Inferior parietal cortex (tissue), 1 donor: ENCODE measurements at regions not wholly inside any gene's neighbourhood (a gene's known extent, or its start where the extent isn't known, plus 50 kb on each side); places are given as distances from the start of the nearest gene placed in this dataset.

Experiments used
- DNase-seq: peaks from one replicate; pipeline ENCODE4 v3.0.0-alpha.2; 2016; ENCODE audit errors: extremely low spot score

- DNase-seq, result no peak
Observed at GRCh38 chr2:47236503-47237215, 60.3 kb upstream of the CALM2 start.

GRCh38 chr2:47235132-47235531 lies 58.8 kb upstream of the CALM2 start:
- DNase-seq, result no peak

- no peak for DNase-seq
Observed at GRCh38 chr2:47234456-47234855, 58.1 kb upstream of the CALM2 start.

GRCh38 chr2:47232738-47233415 lies 56.6 kb upstream of the CALM2 start:
- DNase-seq, result no peak

- no peak for DNase-seq
Observed at GRCh38 chr2:47230418-47230817, 54.1 kb upstream of the CALM2 start.

- DNase-seq, result no peak
Observed at GRCh38 chr2:47227532-47228279, 51.4 kb upstream of the CALM2 start.

- DNase-seq, result no peak
Observed at GRCh38 chr2:47226923-47227220, 50.6 kb upstream of the CALM2 start.

GRCh38 chr2:47226132-47226922 lies 50.0 kb upstream of the CALM2 start:
- no peak for DNase-seq
